OCI-LY1 (cell line): ENCODE measurements at regions not wholly inside any gene's neighbourhood (a gene's known extent, or its start where the extent isn't known, plus 50 kb on each side); places are given as distances from the start of the nearest gene placed in this dataset.

Experiments used
- H2AFZ ChIP-seq: fragments of 200-600 bp; sonication (generic), shearing (Covaris generic); 2 replicates; pipeline ENCODE4 v1.6.0; 2014; ENCODE audit warnings: antibody characterized with exemption, mild to moderate bottlenecking, low read length
- H3F3A ChIP-seq: fragments of 200-600 bp; sonication (generic), shearing (Covaris generic); 2 replicates; pipeline ENCODE4 v1.6.0; 2014; ENCODE audit warnings: mild to moderate bottlenecking, antibody characterized with exemption, low read length, moderate library complexity; ENCODE audit not compliant: insufficient read depth
- H3K27ac ChIP-seq: fragments of 200-600 bp; sonication (generic); 2 replicates; pipeline ENCODE4 v1.5.1; 2014; ENCODE audit warnings: low read length, mixed run types, mild to moderate bottlenecking, low read depth; ENCODE audit not compliant: poor library complexity, severe bottlenecking
- H3K27me3 ChIP-seq: fragments of 200-600 bp; sonication (generic); 2 replicates; pipeline ENCODE4 v1.6.0; 2014; ENCODE audit warnings: antibody characterized with exemption, mild to moderate bottlenecking, low read length, moderate library complexity; ENCODE audit not compliant: insufficient read depth
- H3K36me3 ChIP-seq: fragments of 200-600 bp; sonication (generic); 2 replicates; pipeline ENCODE4 v1.6.1; 2014; ENCODE audit warnings: mild to moderate bottlenecking, antibody characterized with exemption, low read length, moderate library complexity, mixed read lengths; ENCODE audit not compliant: insufficient read depth
- H3K4me1 ChIP-seq: fragments of 200-600 bp; sonication (generic); 2 replicates; pipeline ENCODE4 v1.5.1; 2014; ENCODE audit warnings: mild to moderate bottlenecking, low read length, moderate library complexity; ENCODE audit not compliant: insufficient read depth, severe bottlenecking
- H3K4me2 ChIP-seq: fragments of 200-600 bp; sonication (generic), shearing (Covaris generic); 2 replicates; pipeline ENCODE4 v1.6.1; 2014; ENCODE audit warnings: low read length
- H3K4me3 ChIP-seq: fragments of 200-600 bp; sonication (generic); 2 replicates; pipeline ENCODE4 v1.5.1; 2014; ENCODE audit warnings: low read length, low read depth, mild to moderate bottlenecking, mixed read lengths; ENCODE audit not compliant: poor library complexity, severe bottlenecking
- H3K79me2 ChIP-seq: fragments of 200-600 bp; shearing (Covaris generic); 2 replicates; pipeline ENCODE4 v1.6.1; 2016; ENCODE audit warnings: mixed run types, low read length, mixed read lengths; ENCODE audit not compliant: insufficient read depth
- H3K9ac ChIP-seq: fragments of 200-600 bp; sonication (generic), shearing (Covaris generic); 2 replicates; pipeline ENCODE4 v1.6.1; 2014; ENCODE audit warnings: mild to moderate bottlenecking, low read length, mixed read lengths
- H3K9me2 ChIP-seq: fragments of 200-600 bp; sonication (generic), shearing (Covaris generic); 2 replicates; pipeline ENCODE4 v1.6.1; 2014; ENCODE audit warnings: low read depth, mild to moderate bottlenecking, low read length, mixed read lengths
- H3K9me3 ChIP-seq: fragments of 200-600 bp; shearing (Covaris generic); 2 replicates; pipeline ENCODE4 v1.6.1; 2014; ENCODE audit warnings: low read length, mixed read lengths
- H4K20me1 ChIP-seq: fragments of 200-600 bp; sonication (generic), shearing (Covaris generic); 2 replicates; pipeline ENCODE4 v1.6.0; 2016; ENCODE audit warnings: mild to moderate bottlenecking, low read length; ENCODE audit not compliant: insufficient read depth
- EZH2 ChIP-seq: fragments of 200-600 bp; sonication (generic), shearing (Covaris generic); IDR thresholded peaks from 2 replicates; pipeline ENCODE4 v1.8.0; 2017; ENCODE audit warnings: borderline replicate concordance, mixed run types, mild to moderate bottlenecking, antibody characterized with exemption, low read length, moderate library complexity, mixed read lengths
- TF ChIP-seq, protein P1 (sequence below): fragments of 200-600 bp; sonication (generic), shearing (Covaris generic); IDR thresholded peaks from 2 replicates; pipeline ENCODE4 v1.5.1; 2017; ENCODE audit warnings: mild to moderate bottlenecking, antibody characterized with exemption, low read length, moderate library complexity, mixed read lengths

DNA sequence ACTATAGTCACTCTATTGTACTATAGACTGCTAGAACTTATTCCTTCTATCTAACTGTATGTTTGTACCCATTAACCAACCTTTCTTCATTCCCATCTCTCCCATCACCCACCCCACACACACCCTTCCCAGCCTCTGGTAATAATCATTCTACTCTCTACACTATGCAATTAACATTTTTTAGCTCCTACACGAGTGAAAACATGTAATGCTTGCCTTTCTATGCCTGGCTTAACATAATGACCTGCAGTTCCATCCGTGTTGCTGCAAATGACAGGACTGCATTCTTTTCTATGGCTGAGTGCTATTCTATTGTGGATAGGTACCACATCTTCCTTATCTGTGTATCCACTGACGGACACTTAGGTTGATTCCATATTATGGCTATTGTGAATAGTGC is 95.5 kb downstream of the ALDH8A1 start:
- no peaks in the 10 kb centered on the region for H3F3A ChIP-seq

DNA sequence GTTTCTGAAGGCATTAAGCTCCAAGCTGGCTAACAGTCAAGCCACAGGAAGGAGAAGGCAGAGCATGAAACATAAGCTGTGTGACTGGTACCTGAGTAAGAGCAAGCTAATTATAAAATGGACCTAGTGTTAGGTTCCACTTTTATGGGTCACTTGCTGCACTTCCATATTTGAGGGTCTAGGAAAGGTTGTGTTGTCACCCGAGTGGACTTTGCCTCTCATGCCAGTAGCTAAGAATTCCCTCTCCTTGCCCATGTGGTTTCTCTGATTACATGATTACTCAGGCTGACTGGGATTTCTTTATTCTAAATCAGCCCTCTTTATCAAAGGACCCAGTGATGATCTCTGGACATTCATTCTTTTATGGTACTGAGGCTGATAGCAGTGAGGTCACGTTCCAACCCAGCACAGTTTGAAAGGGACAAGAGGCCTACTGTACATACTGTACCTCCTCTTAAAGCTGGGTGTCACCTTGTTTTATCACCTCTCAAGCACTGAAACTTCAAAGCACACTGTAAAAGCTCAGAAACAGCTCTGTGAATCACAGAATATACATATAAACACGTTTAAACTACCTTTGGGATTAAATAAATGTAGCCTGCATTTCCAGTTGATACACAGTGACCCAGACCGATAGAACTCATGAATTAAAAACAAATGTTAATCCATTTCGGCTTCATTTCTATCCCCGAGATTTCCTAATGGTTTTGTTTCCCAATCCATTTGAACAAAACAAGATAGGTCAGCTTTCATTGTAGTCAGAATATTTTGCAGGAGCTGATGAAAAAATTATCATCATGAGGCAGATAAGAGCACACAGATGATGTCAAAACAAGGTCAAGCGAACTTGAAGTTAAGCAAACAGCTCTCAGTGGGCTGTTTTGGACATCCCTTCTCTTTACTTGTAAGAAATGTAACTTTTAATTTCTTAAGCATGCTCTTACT is 96.5 kb downstream of the ALDH8A1 start:
- H3F3A ChIP-seq: no peaks in the 10 kb centered on the region
- no peak overlapping the region for H3K27ac ChIP-seq
- no peaks in the 10 kb centered on the region for H3K9me2 ChIP-seq
- no peak for TF ChIP-seq EZH2
- TF ChIP-seq, protein P1, sequence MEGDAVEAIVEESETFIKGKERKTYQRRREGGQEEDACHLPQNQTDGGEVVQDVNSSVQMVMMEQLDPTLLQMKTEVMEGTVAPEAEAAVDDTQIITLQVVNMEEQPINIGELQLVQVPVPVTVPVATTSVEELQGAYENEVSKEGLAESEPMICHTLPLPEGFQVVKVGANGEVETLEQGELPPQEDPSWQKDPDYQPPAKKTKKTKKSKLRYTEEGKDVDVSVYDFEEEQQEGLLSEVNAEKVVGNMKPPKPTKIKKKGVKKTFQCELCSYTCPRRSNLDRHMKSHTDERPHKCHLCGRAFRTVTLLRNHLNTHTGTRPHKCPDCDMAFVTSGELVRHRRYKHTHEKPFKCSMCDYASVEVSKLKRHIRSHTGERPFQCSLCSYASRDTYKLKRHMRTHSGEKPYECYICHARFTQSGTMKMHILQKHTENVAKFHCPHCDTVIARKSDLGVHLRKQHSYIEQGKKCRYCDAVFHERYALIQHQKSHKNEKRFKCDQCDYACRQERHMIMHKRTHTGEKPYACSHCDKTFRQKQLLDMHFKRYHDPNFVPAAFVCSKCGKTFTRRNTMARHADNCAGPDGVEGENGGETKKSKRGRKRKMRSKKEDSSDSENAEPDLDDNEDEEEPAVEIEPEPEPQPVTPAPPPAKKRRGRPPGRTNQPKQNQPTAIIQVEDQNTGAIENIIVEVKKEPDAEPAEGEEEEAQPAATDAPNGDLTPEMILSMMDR: no peak
- H3K79me2 ChIP-seq: no peaks in the 10 kb centered on the region
- H3K4me2 ChIP-seq: no peak overlapping the region
- H3K27me3 ChIP-seq: no peaks in the 10 kb centered on the region
- no peak overlapping the region for H3K4me3 ChIP-seq
- H2AFZ ChIP-seq: no peak overlapping the region
- no peaks in the 10 kb centered on the region for H4K20me1 ChIP-seq
- H3K36me3 ChIP-seq: no peaks in the 10 kb centered on the region
- H3K9ac ChIP-seq: no peak overlapping the region
- H3K9me3 ChIP-seq: no peaks in the 10 kb centered on the region
- no peaks in the 10 kb centered on the region for H3K4me1 ChIP-seq

More for the DNA sequence above, 95.5 kb downstream of the ALDH8A1 start:
- Histone ChIP-seq H3K27me3 (no peaks in the 10 kb centered on the region), H2AFZ (no peak overlapping the region), H4K20me1 (no peaks in the 10 kb centered on the region), H3K4me3 (no peak overlapping the region), H3K36me3 (no peaks in the 10 kb centered on the region), H3K4me2 (no peak overlapping the region), H3K27ac (no peak overlapping the region), H3K9ac (no peak overlapping the region), H3K79me2 (no peaks in the 10 kb centered on the region), H3K9me3 (no peaks in the 10 kb centered on the region), H3K9me2 (no peaks in the 10 kb centered on the region), H3K4me1 (no peaks in the 10 kb centered on the region)
- TF ChIP-seq, protein P1: no peak
- no peak for TF ChIP-seq EZH2

DNA sequence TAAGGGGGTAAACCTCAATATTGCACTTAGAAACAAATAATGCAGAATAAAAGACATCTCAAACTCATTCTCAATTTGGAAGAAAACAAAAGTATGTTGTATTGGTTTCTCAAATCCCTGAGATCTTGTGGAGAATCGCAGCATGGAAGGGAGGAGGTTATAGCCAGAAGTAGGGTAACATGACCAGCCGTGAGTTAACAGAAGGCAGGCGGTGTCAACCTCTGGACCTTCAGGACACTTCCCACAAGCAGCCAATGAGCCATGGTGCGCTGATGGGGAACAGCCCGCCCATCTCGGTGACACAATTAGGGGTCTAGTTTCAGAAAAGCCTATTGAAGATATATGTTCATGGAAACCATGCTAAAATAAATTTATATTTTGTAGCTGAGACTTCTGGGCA is 98.4 kb downstream of the ALDH8A1 start:
- no peaks in the 10 kb centered on the region for H4K20me1 ChIP-seq
- no peak overlapping the region for H2AFZ ChIP-seq
- H3K9ac ChIP-seq: no peak overlapping the region
- H3K27me3 ChIP-seq: no peaks in the 10 kb centered on the region
- H3K4me2 ChIP-seq: no peak overlapping the region
- no peaks in the 10 kb centered on the region for H3K79me2 ChIP-seq
- no peak overlapping the region for H3K4me3 ChIP-seq
- no peaks in the 10 kb centered on the region for H3K9me2 ChIP-seq
- H3K4me1 ChIP-seq: no peaks in the 10 kb centered on the region
- H3K27ac ChIP-seq: no peak overlapping the region
- TF ChIP-seq, protein P1: no peak
- no peak for TF ChIP-seq EZH2
- H3K36me3 ChIP-seq: no peaks in the 10 kb centered on the region
- H3K9me3 ChIP-seq: no peaks in the 10 kb centered on the region
- no peaks in the 10 kb centered on the region for H3F3A ChIP-seq
